Left forelimb (tissue), 1 donor: ENCODE measurements at regions not wholly inside any gene's neighbourhood (a gene's known extent, or its start where the extent isn't known, plus 50 kb on each side); places are given as distances from the start of the nearest gene placed in this dataset.

Experiments used
- DNase-seq: peaks from one replicate; pipeline ENCODE4 v3.0.0-alpha.2; 2018; ENCODE audit warnings: low spot score

DNA sequence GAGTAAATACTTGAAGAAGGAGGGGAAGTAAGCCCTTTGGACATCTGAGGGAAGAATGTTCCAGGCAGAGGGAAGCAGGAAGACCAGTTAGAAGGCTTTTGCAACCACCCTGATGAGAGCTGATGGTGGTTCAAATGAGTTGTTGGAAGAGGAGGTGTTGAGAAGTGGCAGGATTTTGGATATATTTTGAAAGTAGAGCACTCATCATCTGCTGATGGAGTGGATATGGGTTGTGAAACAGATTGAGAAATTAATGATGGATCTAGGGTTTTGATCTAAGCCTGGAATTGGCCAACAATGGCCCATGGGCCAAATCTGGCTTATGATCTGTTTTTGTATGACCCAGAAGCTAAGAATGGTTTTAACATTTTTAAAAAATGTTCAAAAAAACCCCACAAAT is 230.7 kb downstream of the NDFIP2 start:
- DNase-seq = no peak

DNA sequence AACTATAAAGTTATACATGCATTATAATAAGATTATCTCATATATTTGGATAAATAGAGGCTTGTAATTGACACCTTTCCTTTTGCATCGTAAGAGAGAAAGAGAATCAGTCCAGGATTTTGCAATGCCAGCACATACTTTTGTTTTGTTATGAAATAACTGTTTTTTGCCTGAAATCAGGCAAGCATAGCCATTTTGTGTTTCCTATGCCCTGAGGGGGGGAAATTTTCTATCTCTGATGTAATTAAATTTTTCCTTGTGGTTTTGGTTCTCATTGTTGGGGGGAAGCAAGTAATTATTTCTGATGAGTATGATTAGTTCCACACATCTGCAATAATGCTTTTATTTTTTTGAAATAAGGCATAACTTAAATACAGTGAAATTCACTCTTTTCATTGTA is 229.4 kb downstream of the NDFIP2 start:
- DNase-seq = no peak

- no peak for DNase-seq
Observed at GRCh38 chr13:79709471-79709870, 228.5 kb downstream of the NDFIP2 start.

GRCh38 chr13:79703772-79704171 is 222.8 kb downstream of the NDFIP2 start:
- no peak for DNase-seq

GRCh38 chr13:79695754-79696153 is 214.8 kb downstream of the NDFIP2 start:
- no peak for DNase-seq

DNA sequence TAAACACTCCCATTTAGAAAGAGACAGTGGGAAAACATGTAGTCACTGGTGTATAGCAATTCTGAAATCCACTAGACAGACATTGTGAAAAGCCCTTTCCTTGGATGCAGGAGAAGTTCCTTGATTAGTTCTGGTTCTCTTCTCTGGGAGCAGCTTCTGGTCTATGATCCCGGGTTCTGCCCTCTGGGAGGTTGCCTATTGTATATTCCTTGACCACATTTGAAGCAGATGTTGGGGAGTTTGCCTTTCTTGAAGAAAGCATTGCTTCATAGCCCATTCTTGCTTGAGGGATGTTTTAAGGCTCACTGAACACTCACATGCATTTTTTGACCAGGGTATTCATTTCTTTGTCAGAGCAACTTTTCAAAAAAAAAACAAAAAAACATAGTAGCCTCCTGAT is 211.9 kb downstream of the NDFIP2 start:
- no peak for DNase-seq

- no peak for DNase-seq
Observed at GRCh38 chr13:79691826-79692225, 210.9 kb downstream of the NDFIP2 start.

GRCh38 chr13:79688741-79689140 is 207.8 kb downstream of the NDFIP2 start:
- no peak for DNase-seq

DNA sequence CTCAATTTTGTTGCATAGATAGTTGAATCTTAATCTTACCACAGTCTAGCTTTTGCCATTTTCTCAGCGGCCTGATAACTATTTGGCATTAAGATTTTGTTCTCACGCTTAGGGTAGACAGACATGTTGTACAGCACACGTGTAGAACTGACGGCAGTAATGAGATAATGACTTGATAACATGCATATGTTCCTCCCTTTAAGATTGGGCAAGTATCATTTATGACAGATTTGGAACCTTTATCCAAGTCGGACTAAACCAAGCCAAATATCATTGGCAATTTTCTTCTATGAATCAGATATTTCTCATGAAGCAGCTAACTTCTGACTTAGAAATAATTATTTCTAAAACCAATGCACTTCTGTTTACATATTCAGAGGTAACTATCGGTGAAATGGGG is 205.5 kb downstream of the NDFIP2 start:
- DNase-seq = no peak

DNA sequence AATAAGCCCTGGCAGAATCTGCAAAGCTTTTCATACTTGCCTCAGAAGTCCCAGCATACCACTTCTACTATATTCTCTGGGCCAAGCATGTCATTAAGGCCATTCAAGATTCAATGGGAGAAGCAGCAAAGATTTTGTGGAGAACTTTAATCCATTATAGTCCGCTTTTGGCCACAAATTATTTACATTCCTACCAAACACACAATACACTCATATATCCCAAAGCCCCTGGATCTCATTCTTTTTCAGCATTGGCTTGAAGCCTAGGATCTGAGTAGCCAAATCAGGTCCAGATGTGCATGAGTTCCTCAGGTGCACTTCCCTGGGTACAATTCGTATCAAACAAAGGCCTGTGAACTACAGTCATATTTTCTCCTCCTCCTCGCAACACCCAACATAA is 203.4 kb downstream of the NDFIP2 start:
- no peak for DNase-seq

DNA sequence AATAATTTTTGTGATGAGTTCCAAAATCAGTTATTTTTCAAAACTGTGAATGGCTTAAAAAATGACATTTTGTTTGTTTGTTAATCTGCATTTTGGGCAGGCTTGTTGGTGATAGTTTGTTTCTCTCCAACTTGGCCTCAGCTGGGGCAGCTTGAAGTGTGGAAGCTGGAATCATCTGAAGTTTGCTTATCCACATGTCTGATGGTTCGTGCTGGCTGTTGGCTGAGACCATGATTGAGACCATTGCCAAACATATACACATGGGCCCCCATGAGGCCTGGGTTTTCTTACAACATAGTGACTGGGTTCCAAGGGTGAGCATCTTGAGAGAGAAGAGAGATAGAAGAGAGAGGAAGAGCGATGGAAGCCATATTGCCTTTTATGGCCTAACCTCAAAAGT is 201.2 kb downstream of the NDFIP2 start:
- DNase-seq = no peak

DNA sequence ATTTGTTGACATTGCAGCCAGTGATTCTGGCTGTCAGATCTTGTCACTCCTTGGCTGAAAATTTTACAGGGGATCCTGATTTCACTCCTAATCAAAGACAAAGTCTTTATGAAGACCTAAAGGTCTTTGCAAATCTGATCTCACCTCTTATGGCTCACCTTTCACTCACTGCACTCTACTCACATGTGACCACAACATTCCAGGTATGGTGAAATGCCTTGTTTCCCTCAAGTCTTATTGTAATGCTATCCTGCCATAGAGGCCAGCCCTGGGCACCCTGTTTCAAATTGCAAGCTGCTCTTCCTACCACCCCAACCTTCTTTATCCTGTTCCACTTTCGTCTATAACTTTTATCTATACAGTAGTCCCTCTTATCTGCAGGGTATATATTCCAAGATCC is 200.1 kb downstream of the NDFIP2 start:
- DNase-seq = no peak

DNA sequence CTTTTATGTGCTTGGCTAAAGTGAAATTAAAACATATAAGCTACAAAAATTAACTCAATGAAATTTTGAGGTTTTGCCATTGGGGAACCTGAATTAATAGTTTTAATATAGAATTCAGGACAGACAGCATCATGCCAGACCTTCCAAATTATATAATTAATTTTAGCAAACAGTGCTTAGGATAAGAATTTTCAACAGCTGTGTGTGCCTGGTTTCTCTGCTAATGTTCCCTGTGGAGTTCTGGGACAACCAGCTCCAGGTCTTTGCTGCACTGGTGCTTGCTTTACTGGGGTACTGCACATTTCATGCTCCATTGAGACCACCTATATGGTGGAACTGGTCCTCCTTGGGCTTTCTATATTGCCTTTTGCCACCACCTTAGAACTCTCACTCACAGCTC is 199.5 kb downstream of the NDFIP2 start:
- no peak for DNase-seq

- no peak for DNase-seq
Observed at GRCh38 chr13:79679334-79679733, 198.4 kb downstream of the NDFIP2 start.

DNA sequence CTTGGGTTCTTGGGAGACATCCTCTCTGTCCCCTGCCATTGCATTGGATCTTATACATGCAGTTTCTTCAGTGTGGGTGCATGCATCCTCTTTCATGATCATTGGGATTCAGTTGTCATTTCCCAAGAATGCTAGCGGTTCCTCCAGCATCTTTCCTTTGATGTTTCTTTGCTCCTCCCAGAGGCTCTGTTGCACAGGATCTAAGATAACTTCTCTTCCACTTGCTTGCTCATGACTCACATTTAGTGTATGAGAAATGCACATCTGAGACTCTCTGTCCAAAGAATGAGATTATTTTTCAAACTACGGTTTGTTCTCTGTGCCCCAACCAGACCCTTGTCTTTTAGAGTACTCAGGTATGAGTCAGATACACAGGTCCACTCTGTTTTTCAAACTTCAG is 197.1 kb downstream of the NDFIP2 start:
- DNase-seq = no peak

DNA sequence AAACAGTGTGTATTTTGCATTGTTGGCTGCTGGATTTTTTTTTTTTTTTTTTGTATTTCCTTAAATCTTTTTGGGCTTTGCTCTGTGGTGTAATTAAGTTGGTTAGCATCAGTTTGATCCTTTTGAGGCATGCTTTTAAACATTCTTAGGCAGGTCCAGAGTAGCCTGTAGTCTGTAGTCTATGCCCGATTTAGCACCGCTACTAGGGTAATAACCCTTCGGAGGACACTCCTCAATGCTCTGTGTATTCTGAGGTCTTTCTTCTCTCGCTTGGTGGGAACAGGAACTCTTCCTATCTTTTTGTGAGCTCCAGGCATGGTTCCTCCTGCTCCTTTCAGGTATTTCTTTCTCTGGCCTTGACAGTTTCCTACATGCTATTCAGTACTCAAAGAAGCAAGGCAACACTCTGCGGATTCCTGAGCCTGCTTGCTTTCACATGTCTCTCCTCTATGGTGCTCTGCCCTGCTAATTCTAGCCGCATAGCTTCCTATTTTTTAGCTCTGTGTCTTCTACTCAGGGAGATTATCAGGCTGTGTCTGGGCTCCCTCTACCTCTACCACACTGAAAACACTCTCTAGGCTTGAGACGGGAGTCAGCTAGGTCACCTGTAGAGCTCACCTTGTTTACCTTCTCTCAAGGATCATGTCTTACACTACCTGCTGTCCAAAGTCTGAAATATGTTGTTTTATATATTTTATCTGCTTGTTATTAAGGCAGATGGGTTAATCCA is 195.1 kb downstream of the NDFIP2 start:
- no peak for DNase-seq

DNA sequence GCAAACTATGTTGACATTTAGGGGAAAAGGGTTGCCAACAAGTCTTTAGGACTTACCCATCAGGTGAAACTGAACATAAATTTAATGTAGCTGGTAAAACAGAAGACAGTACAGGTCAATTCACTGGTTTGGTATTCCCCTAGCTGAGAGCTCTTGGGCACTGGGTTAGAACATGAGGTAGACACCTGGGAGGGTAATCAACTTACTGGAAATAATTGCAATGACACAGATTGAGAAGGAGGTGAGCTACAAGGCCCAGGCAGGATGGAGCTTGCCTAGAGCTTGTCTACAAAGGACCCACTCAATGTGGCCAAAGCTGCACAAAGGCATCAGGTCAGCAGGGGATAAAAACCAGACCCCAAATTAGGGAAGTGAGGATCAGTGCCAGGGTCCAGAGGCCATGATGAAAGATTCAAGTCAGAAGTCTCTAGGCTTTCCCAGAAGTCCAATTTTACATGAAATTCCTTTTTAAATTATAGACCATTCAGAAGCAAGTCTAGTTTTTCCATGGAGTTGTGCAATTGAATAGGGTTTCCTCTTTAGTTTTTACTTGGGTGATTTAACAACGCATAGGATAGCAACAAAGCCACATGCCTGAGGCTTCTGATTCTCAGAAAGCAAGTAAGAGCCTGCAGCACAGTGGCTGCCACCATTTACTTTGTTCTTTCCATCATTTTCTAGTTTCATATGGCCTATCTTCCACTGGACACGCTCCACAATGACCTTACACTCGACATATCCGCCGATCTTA is 194.0 kb downstream of the NDFIP2 start:
- DNase-seq = no peak

DNA sequence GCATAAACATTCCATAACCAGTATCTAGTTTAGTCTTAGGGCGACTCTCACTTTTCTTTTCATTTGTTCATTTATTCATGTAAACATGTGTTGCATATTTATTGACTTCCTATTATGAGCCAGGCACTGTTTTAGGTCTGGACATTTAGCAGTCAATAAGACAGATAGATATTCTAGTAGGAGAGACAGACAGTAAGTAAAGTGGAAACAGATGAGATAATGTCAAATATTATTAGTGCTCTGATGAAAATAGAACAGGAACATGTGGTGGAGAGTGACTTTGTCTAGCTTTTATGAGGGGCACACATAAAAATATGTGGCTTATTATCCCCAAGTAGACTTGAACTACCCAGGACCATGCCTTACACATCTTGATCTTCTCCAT is 193.0 kb downstream of the NDFIP2 start:
- no peak for DNase-seq

DNA sequence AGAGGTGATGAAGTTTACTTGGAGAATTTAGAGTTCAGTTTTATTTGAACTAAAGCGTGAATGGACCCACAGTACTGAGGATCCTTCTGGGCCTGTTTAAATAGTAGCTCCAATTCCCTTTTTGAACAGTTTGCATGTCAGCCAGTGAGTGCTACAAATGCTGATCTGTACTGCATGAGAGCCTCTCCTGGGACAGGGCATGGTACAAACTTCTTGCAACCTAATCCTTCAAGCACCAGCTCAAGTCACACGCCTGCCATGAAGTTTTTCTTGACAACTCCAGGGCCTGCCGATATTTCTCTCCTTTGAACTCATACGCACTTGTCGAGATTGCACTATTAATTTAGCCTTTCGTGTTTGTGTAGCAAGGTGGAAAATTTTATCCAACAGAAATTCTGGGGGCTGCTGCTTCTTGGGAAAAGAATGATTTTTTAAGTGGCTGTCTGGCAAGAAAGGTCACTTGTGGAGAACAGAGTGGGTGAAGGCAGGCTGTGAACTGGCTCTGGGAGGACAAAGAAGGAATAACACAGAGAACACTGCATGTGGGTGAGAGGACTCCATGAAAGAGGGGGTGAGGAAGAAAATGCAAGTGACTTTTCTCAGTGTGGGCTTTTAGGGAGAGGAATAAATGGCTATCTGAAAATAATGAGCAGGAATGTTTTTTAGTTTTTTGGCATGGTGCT is 192.5 kb downstream of the NDFIP2 start:
- no peak for DNase-seq

GRCh38 chr13:79671420-79671819 is 190.5 kb downstream of the NDFIP2 start:
- no peak for DNase-seq

GRCh38 chr13:79668201-79668752 is 187.3 kb downstream of the NDFIP2 start:
- DNase-seq = no peak

DNA sequence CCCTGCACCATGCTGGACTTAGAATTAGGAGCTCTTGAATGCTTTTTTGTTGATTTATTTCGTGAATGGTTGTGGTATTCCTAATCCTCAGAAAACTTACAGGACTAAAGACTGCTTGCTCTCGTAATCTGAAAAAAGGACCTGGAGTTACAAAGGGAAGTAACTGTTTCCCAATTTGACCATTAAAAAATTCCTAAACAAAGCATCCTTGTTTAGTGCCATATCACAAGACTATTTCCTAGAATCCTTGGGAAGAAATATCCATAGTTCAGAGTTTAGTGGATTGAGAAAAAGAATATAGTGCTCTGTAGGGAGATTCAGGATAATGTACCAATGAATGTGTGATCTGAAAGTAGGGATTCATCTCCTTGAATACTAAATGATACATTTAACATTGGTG is 186.8 kb downstream of the NDFIP2 start:
- DNase-seq = no peak
